ENCODE measurements at regions not wholly inside any gene's neighbourhood (a gene's known extent, or its start where the extent isn't known, plus 50 kb on each side); places are given as distances from the start of the nearest gene placed in this dataset.

DNA sequence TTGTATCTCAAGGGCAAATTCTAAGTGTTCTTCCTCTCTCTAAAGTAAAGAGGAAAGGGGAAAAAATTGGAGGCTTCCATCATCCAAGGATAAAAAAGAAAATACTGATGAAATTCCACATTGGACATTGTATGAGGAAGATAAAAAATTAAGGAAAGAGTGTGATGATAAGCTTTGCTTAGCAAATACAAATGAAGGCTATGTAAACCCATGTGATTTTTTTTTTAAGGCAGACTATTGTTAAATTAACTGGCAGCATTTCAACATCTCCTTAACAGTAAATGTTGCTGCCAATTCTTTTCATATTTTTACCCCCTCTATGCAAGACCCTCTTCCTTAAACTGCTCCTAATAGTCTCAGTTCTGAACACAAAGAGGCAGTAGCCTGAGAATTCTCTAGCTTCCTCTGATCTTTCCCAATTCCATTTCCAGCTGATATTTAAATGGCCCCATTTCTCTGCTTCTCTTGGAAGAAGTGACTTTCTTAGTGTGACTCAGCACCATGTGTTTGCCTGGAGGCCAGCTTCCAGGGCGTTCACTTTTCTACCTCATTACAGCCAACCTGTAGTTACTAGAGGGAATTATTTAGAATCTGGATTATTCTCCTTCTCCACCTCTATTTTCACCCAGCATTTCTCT lies 159.7 kb downstream of the TLE1 start:
- no peaks in the 10 kb centered on the region for H3K9me3 ChIP-seq
- H3K4me3 ChIP-seq: no peak overlapping the region
- intact Hi-C loops (cut with DNase I; ENCODE audit: low total_unique reads) (loop anchor here (10.0 kb wide), 1 partner anchor 155 kb away; the partner anchor contains the start of gene TLE1), in situ Hi-C loops (cut with MboI; ENCODE audit: low pct_ligation_motif_present in 1 of 4, low pct_unique_long_range_greater_than_20kb in 1 of 4, low sequenced_read_pairs in 3 of 4) (loop anchor here in 1 of 4 donors (10.0 kb wide), 1 partner anchor 145 kb away; no protein-coding TSS in a partner anchor)
- no peaks in the 10 kb centered on the region for H3K27me3 ChIP-seq
- no peak for TF ChIP-seq POLR2AphosphoS5 (IDR thresholded peaks at IDR 0.05)
- TF ChIP-seq POLR2A (IDR thresholded peaks at IDR 0.05): no peak
- no peak for TF ChIP-seq EP300 (IDR thresholded peaks at IDR 0.05; ENCODE audit: low read depth)
- 53 to 63% methylated on average over 1 of the region's 1 CpG for WGBS, 2 donors (ENCODE audit: low coverage in 1 of 2)
- no peak for DNase-seq
- H3K27ac ChIP-seq: peak overlapping the region in 1 of 4 donors; percentile 22
- peaks cover 0 to 12% (median 0%) of the 10 kb centered on the region in 4 donors for H3K4me1 ChIP-seq
- H3K36me3 ChIP-seq: no peaks in the 10 kb centered on the region

DNA sequence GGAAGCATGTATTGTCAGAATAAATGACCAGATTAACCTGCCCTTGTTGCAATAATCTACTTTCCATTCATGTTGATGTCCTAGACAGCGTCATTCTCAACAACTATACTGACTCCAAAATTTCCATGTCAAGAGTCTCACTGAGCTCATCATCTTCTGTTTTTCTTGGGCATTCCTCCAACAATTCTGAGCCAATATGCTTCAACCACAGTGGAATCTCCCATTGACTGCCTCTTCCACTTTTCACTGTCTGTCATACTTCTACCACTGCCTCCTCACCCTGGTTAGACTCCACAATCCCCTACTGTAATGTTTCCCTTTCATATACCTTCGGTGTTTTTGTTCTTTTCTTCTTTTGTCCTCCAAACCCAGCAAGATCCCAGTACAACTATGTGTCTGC lies 162.8 kb downstream of the TLE1 start:
- no peak overlapping the region for H3K4me3 ChIP-seq
- no peaks in the 10 kb centered on the region for H3K27me3 ChIP-seq
- intact Hi-C loops (cut with DNase I; ENCODE audit: low total_unique reads) (loop anchor here (10.0 kb wide), 1 partner anchor 158 kb away; the partner anchor contains the start of gene TLE1), in situ Hi-C loops (cut with MboI; ENCODE audit: low pct_ligation_motif_present in 1 of 4, low pct_unique_long_range_greater_than_20kb in 1 of 4, low sequenced_read_pairs in 3 of 4) (loop anchor here in 1 of 4 donors (10.0 kb wide), 1 partner anchor 148 kb away; no protein-coding TSS in a partner anchor)
- no peaks in the 10 kb centered on the region for H3K36me3 ChIP-seq
- no peaks in the 10 kb centered on the region for H3K9me3 ChIP-seq
- no peak for DNase-seq
- no peak overlapping the region for H3K27ac ChIP-seq
- H3K4me1 ChIP-seq: peaks cover 0 to 15% (median 4%) of the 10 kb centered on the region in 4 donors
- WGBS, 2 donors (ENCODE audit: low coverage in 1 of 2): 64 to 75% methylated on average over 1 to 2 of the region's 2 CpGs
- TF ChIP-seq, protein P1, sequence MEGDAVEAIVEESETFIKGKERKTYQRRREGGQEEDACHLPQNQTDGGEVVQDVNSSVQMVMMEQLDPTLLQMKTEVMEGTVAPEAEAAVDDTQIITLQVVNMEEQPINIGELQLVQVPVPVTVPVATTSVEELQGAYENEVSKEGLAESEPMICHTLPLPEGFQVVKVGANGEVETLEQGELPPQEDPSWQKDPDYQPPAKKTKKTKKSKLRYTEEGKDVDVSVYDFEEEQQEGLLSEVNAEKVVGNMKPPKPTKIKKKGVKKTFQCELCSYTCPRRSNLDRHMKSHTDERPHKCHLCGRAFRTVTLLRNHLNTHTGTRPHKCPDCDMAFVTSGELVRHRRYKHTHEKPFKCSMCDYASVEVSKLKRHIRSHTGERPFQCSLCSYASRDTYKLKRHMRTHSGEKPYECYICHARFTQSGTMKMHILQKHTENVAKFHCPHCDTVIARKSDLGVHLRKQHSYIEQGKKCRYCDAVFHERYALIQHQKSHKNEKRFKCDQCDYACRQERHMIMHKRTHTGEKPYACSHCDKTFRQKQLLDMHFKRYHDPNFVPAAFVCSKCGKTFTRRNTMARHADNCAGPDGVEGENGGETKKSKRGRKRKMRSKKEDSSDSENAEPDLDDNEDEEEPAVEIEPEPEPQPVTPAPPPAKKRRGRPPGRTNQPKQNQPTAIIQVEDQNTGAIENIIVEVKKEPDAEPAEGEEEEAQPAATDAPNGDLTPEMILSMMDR (IDR thresholded peaks at IDR 0.05): no peak
- no peak for TF ChIP-seq EP300 (IDR thresholded peaks at IDR 0.05; ENCODE audit: low read depth)
- TF ChIP-seq POLR2A (IDR thresholded peaks at IDR 0.05): no peak
- no peak for TF ChIP-seq POLR2AphosphoS5 (IDR thresholded peaks at IDR 0.05)

- H3K4me1 ChIP-seq: peaks cover 0 to 9% (median 2%) of the 10 kb centered on the region in 4 donors
- WGBS, 2 donors (ENCODE audit: low coverage in 1 of 2): 31 to 35% methylated on average over 4 to 8 of the region's 8 CpGs
- in situ Hi-C loops (cut with MboI; ENCODE audit: low pct_ligation_motif_present in 1 of 4, low pct_unique_long_range_greater_than_20kb in 1 of 4, low sequenced_read_pairs in 3 of 4): loop anchor here in 1 of 4 donors (10.0 kb wide), 1 partner anchor 152 kb away; no protein-coding TSS in a partner anchor
- no peaks in the 10 kb centered on the region for H3K27me3 ChIP-seq
- TF ChIP-seq EP300 (IDR thresholded peaks at IDR 0.05; ENCODE audit: low read depth): no peak
- TF ChIP-seq POLR2AphosphoS5 (IDR thresholded peaks at IDR 0.05): peak in 1 of 3 donors; percentile 47
- TF ChIP-seq, protein P1 (IDR thresholded peaks at IDR 0.05): peak; percentile 56 to 66 (median 64)
- H3K27ac ChIP-seq: peak overlapping the region in 3 of 4 donors; percentile 25 to 51 (median 26)
- intact Hi-C loops (cut with DNase I; ENCODE audit: low total_unique reads): loop anchor here (10.0 kb wide), 1 partner anchor 162 kb away; the partner anchor contains the start of gene TLE1
- no peak for DNase-seq
- H3K36me3 ChIP-seq: no peaks in the 10 kb centered on the region
- no peaks in the 10 kb centered on the region for H3K9me3 ChIP-seq
- H3K4me3 ChIP-seq: no peak overlapping the region
Measured at GRCh38 chr9:81522716-81523551, 166.4 kb downstream of the TLE1 start.

- intact Hi-C loops (cut with DNase I; ENCODE audit: low total_unique reads): loop anchor here (10.0 kb wide), 1 partner anchor 163 kb away; the partner anchor contains the start of gene TLE1
- Histone ChIP-seq H3K4me1 (peaks cover 0 to 9% (median 2%) of the 10 kb centered on the region in 4 donors), H3K36me3 (no peaks in the 10 kb centered on the region), H3K27ac (no peak overlapping the region), H3K27me3 (no peaks in the 10 kb centered on the region), H3K4me3 (no peak overlapping the region), H3K9me3 (no peaks in the 10 kb centered on the region)
- 57% methylated on average over 3 of the region's 3 CpGs; no CpG with 5 or more reads in 1 of the 2 donors for WGBS, 2 donors (ENCODE audit: low coverage in 1 of 2)
- no peak for DNase-seq
- no peak for TF ChIP-seq POLR2A (IDR thresholded peaks at IDR 0.05)
- no peak for TF ChIP-seq EP300 (IDR thresholded peaks at IDR 0.05; ENCODE audit: low read depth)
- TF ChIP-seq POLR2AphosphoS5 (IDR thresholded peaks at IDR 0.05): no peak
- TF ChIP-seq, protein P1 (IDR thresholded peaks at IDR 0.05): no peak
- in situ Hi-C loops (cut with MboI; ENCODE audit: low pct_ligation_motif_present in 1 of 4, low pct_unique_long_range_greater_than_20kb in 1 of 4, low sequenced_read_pairs in 3 of 4): loop anchor here in 1 of 4 donors (10.0 kb wide), 1 partner anchor 153 kb away; no protein-coding TSS in a partner anchor
Measured at GRCh38 chr9:81521892-81522291, 167.5 kb downstream of the TLE1 start.

All from transverse colon (tissue), 4 donors.